ENCODE measurements at regions not wholly inside any gene's neighbourhood (a gene's known extent, or its start where the extent isn't known, plus 50 kb on each side); places are given as distances from the start of the nearest gene placed in this dataset.

GRCh38 chr5:8700671-8701070 is 831.7 kb downstream of the MTRR start:
- intact Hi-C loops (cut with micrococcal nuclease) = no loop called here
- Histone ChIP-seq H3K27ac (ENCODE audit: insufficient read depth, low read depth, low read length) (no peak overlapping the region), H3K9me3 (replicated peaks; ENCODE audit: control insufficient read depth, insufficient read depth, low read length) (no peaks in the 10 kb centered on the region), H2AFZ (ENCODE audit: low read depth, low read length) (no peak overlapping the region), H4K20me1 (replicated peaks; ENCODE audit: control insufficient read depth, extremely low read depth, insufficient read depth, low read length) (no peaks in the 10 kb centered on the region), H3K36me3 (ENCODE audit: control insufficient read depth in 2 of 2, extremely low read depth in 1 of 2, insufficient read depth in 2 of 2, low read length in 2 of 2) (no peaks in the 10 kb centered on the region), H3K4me1 (ENCODE audit: control insufficient read depth, extremely low read depth, insufficient read depth, low read length) (no peaks in the 10 kb centered on the region), H3K4me3 (replicated peaks in 1 of 3; ENCODE audit: insufficient read depth in 1 of 3, low read depth in 1 of 3, low read length in 3 of 3) (no peak overlapping the region), H3K4me2 (ENCODE audit: insufficient read depth, low read length) (no peak overlapping the region), H3K9ac (replicated peaks; ENCODE audit: extremely low read depth, insufficient read depth, low read length) (no peak overlapping the region), H3K27me3 (ENCODE audit: control insufficient read depth in 2 of 2, insufficient read depth in 2 of 2, low read length in 2 of 2) (no peaks in the 10 kb centered on the region), H3K79me2 (ENCODE audit: control insufficient read depth, insufficient read depth, low read length) (no peaks in the 10 kb centered on the region), H3K9me1 (replicated peaks; ENCODE audit: control insufficient read depth, extremely low read depth, insufficient read depth, low read length) (no peaks in the 10 kb centered on the region)
- DNase-seq (ENCODE audit: low read depth, low spot score) (no peak), FAIRE-seq (no peak)
- POLR2A ChIA-PET = no interaction called here
- CTCF ChIA-PET = no interaction called here
- dilution Hi-C loops (cut with MboI; ENCODE audit: extremely low pct_ligation_motif_present, low sequenced_read_pairs) = no loop called here
- BruUV-seq (replicated peaks) = no TSS peak
- no peak for TF ChIP-seq EZH2 (IDR thresholded peaks at IDR 0.05; ENCODE audit: borderline replicate concordance, low read depth, low read length, severe bottlenecking)
- no peak for TF ChIP-seq MYC (IDR thresholded peaks at IDR 0.05; ENCODE audit: low read depth, low read length)
- no peak for TF ChIP-seq JUN (IDR thresholded peaks at IDR 0.05; ENCODE audit: borderline replicate concordance, insufficient read depth, insufficient read length, low read depth)
- TF ChIP-seq FOS (IDR thresholded peaks at IDR 0.05; ENCODE audit: borderline replicate concordance, insufficient read depth, low read length) = no peak
- TF ChIP-seq, protein P1, sequence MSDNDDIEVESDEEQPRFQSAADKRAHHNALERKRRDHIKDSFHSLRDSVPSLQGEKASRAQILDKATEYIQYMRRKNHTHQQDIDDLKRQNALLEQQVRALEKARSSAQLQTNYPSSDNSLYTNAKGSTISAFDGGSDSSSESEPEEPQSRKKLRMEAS (IDR thresholded peaks at IDR 0.05; ENCODE audit: insufficient read depth, insufficient read length) = no peak
- no peak for TF ChIP-seq CTCF (IDR thresholded peaks at IDR 0.05; ENCODE audit: extremely low read depth in 1 of 2, insufficient read depth in 1 of 2, low read depth in 1 of 2, low read length in 2 of 2)
- no peak for TF ChIP-seq POLR2A (IDR thresholded peaks at IDR 0.05; ENCODE audit: low read depth, low read length)
- TF ChIP-seq GATA2 (IDR thresholded peaks at IDR 0.05; ENCODE audit: insufficient read depth, insufficient read length, low read depth, low read length) = no peak
- TF ChIP-seq POLR2AphosphoS5 (IDR thresholded peaks at IDR 0.05; ENCODE audit: insufficient read depth, low read depth, low read length) = no peak

Measured in endothelial cell of umbilical vein (primary cell).